HUES6 (cell line): ENCODE measurements at regions not wholly inside any gene's neighbourhood (a gene's known extent, or its start where the extent isn't known, plus 50 kb on each side); places are given as distances from the start of the nearest gene placed in this dataset.

Experiments used
- H3K27ac ChIP-seq: 2 replicates; pipeline ENCODE4 v1.7.0; 2013; ENCODE audit warnings: low read depth, mild to moderate bottlenecking, low read length, inconsistent platforms
- H3K27me3 ChIP-seq: 2 replicates; pipeline ENCODE4 v1.6.1; 2013; ENCODE audit warnings: low read length; ENCODE audit not compliant: control insufficient read depth, insufficient read depth
- H3K36me3 ChIP-seq: 2 replicates; pipeline ENCODE4 v1.6.1; 2013; ENCODE audit warnings: low read length; ENCODE audit not compliant: control insufficient read depth, insufficient read depth
- H3K4me1 ChIP-seq: 2 replicates; pipeline ENCODE4 v1.6.1; 2013; ENCODE audit warnings: low read length; ENCODE audit not compliant: control insufficient read depth, insufficient read depth
- H3K4me3 ChIP-seq: 2 replicates; pipeline ENCODE4 v1.5.1; 2013; ENCODE audit warnings: low read depth, low read length
- H3K9ac ChIP-seq: one replicate; pipeline ENCODE4 v1.6.1; 2013; ENCODE audit warnings: mild to moderate bottlenecking, low read length
- H3K9me3 ChIP-seq: 2 replicates; pipeline ENCODE4 v1.6.1; 2013; ENCODE audit warnings: low read depth, low read length; ENCODE audit not compliant: control insufficient read depth, insufficient read depth

DNA sequence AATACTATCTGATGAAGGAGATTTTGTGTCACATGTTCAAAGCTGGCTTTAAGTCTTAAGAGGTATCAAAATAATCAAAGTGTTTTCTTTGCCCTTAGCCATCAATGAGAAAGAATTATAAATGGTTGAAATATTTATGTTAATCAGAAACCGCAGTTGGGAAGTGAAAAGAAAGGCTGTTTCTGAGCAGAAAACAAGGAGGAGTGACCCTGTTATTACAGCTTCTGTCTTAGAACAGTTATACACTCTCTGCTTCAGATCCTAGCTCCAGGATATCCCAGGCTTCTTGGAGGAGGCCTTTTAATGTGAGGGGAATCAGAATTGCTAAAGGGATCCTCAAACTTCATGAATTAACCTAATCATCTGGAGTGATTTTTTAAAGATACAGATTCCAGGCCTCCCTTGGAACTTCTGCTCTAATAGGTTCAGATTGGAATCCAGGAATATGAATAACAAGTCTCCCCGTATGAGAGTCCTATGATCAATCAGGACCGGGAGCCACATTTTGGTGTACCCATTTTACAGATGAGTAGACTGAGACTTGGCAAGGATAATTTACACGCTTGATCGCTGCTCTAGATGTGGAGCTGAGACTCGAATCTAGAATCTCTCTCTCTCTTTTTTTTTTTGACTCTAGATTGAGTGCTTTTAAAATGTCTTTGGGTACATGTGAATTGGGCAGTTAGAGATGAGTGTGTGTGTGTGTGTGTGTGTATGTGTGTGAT is 50.8 kb upstream of the JAG1 start:
- Histone ChIP-seq H3K36me3 (no peaks in the 10 kb centered on the region), H3K9me3 (peaks cover under 1% of the 10 kb centered on the region; the same call in 1 of the 2 replicates), H3K4me1 (0 out of 2 replicates have a peak, but pooled peaks cover 2% of the 10 kb centered on the region), H3K4me3 (no peak overlapping the region), H3K9ac (no peak overlapping the region), H3K27me3 (no peaks in the 10 kb centered on the region), H3K27ac (no peak overlapping the region)

DNA sequence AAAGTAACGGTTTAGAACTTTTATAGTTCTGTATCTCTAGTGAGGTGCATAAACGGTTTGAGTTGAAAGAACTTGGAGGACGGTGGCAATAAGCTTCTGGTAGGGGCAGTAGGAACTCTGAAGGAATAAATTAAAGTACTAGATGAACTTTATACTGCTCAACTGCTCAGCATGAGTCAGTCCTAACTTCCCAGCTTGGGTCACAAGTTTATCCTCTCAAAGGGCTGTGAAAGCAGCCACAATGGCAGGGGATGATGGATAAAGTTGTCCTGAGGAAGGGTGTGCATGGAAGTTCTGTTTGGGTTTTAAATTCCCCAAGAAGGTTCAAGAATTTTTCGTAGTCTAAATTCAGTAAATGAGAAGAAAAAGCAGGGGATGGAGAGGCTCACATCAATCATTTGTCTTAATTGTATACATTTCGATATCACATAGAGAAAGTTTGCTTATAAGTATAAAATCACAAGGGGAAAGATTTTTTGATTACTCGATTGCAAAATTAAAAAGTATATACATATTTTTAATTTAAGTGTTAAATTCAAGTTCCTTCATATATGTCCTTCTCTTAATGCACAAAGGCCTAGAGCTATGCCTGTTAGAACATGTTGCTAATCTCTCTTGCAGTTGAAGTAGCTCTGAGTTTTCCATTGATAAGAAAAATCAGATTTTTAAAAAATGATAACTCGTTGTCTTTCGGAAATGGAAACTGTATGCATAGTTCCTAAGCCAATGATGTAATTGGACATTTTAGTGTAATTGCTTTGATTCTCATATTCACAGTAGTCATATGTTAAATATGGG is 55.3 kb upstream of the JAG1 start:
- H3K9ac ChIP-seq = no peak overlapping the region
- H3K9me3 ChIP-seq = peaks cover 7% of the 10 kb centered on the region; the same call in 1 of the 2 replicates
- no peak overlapping the region for H3K4me3 ChIP-seq

DNA sequence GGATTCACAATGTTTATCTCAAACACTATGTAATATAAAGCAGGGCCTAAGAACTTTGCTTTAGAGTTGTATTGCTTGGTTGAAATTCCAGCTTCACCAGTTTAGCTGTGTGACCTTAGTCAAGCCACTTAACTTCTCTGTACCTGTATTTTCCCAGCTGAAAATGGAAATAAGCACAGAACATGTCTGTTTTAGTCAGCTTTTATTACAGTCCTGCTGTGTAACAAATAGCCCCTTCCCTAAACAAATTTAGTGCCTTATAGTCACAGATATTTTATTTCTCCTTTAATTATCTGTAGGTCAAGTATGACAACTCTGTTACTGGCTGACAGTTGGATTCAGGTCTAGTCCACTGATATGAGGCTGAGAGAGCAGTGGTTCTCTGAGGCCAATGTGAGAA is 56.0 kb upstream of the JAG1 start:
- H3K4me3 ChIP-seq = no peak overlapping the region
- H3K4me1 ChIP-seq = no peaks in the 10 kb centered on the region
- H3K9me3 ChIP-seq = peaks cover 7% of the 10 kb centered on the region; the same call in 1 of the 2 replicates
- H3K27me3 ChIP-seq = no peaks in the 10 kb centered on the region
- no peak overlapping the region for H3K27ac ChIP-seq
- H3K9ac ChIP-seq = no peak overlapping the region
- no peaks in the 10 kb centered on the region for H3K36me3 ChIP-seq

More for the DNA sequence above, 55.3 kb upstream of the JAG1 start:
- no peaks in the 10 kb centered on the region for H3K4me1 ChIP-seq
- H3K36me3 ChIP-seq = no peaks in the 10 kb centered on the region
- no peaks in the 10 kb centered on the region for H3K27me3 ChIP-seq
- no peak overlapping the region for H3K27ac ChIP-seq

DNA sequence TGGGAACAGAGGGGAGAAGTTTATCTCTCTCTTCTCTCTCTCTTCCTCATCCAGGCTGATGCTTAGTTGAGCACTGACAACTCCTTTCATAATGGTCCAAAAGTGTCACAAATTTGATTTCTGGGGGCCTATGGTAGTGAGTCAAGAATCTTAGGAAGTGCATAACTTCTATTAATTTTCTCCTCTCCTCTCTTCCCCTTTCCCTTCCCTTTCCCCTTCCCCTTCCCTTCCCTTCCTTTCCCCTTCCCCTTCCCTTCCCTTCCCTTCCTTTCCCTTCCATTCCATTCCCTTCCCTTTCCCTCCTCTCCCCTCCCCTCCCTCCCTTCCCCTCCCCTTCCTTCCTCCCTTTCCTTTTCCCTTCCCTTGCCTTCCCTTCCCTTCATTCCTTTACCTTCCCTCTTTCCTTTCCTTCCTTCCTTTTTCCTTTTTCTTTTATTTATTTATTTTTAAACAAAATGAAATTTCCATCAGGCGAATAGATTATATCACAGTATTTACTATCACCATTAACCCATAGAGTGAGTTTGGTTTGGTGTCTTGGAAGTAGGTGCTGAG is 56.9 kb upstream of the JAG1 start:
- Histone ChIP-seq H3K9me3 (peaks cover 7% of the 10 kb centered on the region; the same call in 1 of the 2 replicates), H3K36me3 (no peaks in the 10 kb centered on the region), H3K27me3 (no peaks in the 10 kb centered on the region), H3K27ac (no peak overlapping the region), H3K9ac (no peak overlapping the region), H3K4me1 (no peaks in the 10 kb centered on the region), H3K4me3 (no peak overlapping the region)

DNA sequence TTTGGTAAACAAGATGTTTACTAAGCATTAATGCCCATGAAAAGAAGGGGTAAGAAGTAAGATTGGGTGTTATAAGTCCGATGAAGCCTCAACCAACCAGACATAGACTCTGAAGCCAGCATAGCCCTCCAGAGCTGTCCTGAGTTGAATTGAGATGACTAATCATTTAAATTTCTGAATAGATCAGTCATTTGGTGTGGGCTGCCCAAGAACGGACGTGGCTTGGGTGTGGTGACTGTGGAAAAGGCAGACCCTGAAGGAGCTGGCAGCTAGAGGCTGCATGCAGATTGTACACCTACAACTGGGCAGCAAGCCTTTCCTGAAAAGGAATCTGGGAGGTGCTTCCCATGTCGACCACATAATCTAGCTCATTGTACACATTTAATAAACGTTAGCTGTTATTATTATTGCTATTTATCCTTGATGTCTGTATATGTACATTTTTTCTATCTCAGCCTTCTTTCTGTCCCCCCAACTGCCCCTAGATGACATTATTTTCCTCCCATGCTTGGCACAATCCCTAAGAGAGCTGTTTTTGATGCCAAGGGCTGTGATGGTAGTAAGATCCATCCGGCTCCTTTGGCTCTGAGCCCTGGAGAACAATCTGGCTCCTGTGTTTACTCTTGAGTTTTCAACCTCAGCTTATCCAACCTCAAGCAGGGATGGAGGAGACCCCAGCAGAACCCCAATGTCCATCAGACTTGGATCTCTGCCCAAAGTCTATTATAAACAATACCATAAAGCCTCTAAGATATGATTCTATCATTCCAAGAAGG is 57.6 kb upstream of the JAG1 start:
- Histone ChIP-seq H3K9me3 (peaks cover 7% of the 10 kb centered on the region; the same call in 1 of the 2 replicates), H3K27ac (no peak overlapping the region), H3K4me3 (no peak overlapping the region), H3K9ac (no peak overlapping the region), H3K27me3 (no peaks in the 10 kb centered on the region), H3K4me1 (no peaks in the 10 kb centered on the region), H3K36me3 (no peaks in the 10 kb centered on the region)

DNA sequence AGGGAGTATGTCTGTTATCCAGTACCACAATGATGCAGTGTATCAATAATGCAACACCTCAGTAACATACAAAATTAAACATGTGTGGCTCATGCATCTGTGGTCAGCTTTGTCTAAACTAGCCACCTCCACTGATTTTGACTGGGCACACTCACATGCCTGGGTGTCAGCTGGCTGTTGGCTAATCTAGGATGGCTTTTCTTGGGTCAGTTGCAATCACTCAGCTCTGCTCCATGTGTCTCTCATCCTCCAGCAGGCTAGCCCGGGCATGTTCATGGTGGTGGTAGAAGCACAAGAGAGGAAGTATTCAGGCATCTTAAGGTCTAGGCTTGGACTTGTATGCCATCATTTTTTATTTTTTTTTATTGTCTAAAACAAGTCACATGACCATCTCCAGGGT is 59.3 kb upstream of the JAG1 start:
- H3K9ac ChIP-seq = no peak overlapping the region
- no peaks in the 10 kb centered on the region for H3K27me3 ChIP-seq
- H3K4me1 ChIP-seq = no peaks in the 10 kb centered on the region
- H3K36me3 ChIP-seq = no peaks in the 10 kb centered on the region
- H3K4me3 ChIP-seq = no peak overlapping the region
- H3K27ac ChIP-seq = no peak overlapping the region
- peaks cover 7% of the 10 kb centered on the region; the same call in 1 of the 2 replicates for H3K9me3 ChIP-seq

DNA sequence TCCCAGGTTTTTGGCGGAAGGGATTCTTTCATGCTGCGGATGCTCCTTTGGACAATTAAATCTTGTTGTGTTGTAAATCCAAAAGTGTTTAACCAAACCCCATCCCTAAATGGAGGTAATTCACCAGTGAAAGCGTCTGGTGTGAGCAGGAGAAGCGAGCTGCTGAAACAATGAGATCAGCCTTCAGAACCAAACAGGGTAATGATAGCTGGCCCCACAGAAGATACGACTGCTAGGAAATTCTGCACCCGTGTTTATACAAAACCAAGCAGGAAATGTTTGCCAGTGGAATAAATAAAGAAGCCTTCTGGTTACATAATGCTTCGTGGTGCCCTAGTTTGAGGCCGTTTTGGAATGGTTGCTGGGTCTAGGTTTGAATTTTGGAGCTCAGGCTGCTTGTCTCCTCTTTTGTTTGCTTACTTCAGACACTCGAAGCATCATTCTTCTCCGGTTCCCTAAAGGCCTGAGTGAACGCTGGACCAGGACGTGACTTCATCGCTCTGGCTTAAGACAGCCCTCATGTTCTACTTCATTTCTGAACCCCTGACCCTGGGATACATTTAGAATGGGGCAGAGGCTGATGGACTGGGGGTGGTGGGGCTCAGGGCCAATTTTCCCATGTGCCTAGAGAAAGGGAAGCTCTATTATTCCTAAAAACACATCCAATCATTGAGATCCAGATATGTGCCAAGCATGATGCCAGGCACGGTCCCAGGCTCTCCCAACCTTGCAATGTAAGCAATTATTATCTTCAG is 61.6 kb upstream of the JAG1 start:
- no peaks in the 10 kb centered on the region for H3K9me3 ChIP-seq
- no peaks in the 10 kb centered on the region for H3K27me3 ChIP-seq
- no peak overlapping the region for H3K4me3 ChIP-seq
- no peak overlapping the region for H3K27ac ChIP-seq
- no peak overlapping the region for H3K9ac ChIP-seq
- H3K4me1 ChIP-seq = no peaks in the 10 kb centered on the region
- H3K36me3 ChIP-seq = no peaks in the 10 kb centered on the region

DNA sequence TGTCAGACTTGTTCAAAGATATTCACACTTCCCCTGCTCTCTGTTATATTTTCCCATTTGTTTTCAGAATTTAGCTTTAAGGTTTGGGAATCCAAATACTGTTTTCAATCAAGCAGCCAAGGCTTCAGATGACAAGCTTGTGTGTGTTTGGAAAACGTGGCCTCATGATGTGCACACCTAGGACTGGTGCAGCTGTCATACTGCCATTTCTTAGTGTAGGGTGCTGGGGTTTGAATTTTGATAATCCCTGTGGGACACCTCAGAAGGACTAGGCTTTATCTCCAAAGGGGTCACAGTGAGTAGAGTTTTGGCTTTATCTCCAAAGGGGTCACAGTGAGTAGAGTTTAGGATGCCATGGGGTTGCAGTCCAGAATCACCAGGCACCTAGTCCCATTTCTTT is 65.3 kb upstream of the JAG1 start:
- Histone ChIP-seq H3K27me3 (no peaks in the 10 kb centered on the region), H3K9ac (no peak overlapping the region), H3K4me1 (no peaks in the 10 kb centered on the region; the same call in 1 of the 2 replicates), H3K4me3 (no peak overlapping the region), H3K36me3 (no peaks in the 10 kb centered on the region), H3K9me3 (no peaks in the 10 kb centered on the region), H3K27ac (no peak overlapping the region)

DNA sequence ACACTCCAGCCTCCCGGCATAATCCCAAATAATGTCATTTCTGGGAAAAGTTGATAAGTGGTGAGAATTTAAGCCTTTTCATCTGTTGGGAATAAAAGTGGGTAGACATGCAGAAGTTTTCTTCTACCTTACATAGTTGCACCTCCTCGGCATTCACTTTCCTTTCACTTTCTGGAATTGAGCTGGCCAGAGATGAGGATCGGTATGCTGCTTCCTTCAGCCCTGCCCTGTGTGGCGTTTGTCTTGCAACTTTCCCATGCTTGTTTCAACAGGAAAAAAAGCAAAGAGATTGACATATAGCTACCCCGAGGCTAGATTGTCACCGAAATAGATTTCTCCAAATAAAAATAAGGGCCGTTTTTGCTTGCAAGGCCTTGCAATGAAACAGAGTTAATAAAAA is 65.8 kb upstream of the JAG1 start:
- no peaks in the 10 kb centered on the region for H3K27me3 ChIP-seq
- no peak overlapping the region for H3K27ac ChIP-seq
- no peaks in the 10 kb centered on the region for H3K9me3 ChIP-seq
- H3K4me3 ChIP-seq = no peak overlapping the region
- no peak overlapping the region for H3K9ac ChIP-seq
- no peaks in the 10 kb centered on the region; the same call in 1 of the 2 replicates for H3K4me1 ChIP-seq
- H3K36me3 ChIP-seq = no peaks in the 10 kb centered on the region

DNA sequence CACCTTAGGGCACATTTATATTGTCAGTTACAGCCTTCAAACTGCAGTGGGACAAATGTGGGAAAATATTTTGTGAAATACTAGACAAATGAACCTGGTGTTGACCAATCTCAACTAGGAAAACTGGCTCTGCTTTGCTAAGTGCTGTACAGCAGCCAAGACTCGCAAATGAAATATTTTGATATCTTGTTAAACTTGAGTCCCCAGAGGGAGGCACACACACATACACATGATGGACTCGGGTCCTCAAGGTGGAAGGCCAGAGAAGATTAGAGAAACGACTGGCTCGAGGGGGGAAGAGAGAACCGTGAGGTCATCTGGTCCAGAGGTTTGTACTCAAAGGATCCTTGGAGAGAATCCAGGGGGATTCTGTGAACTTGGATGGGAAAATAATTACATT is 67.3 kb upstream of the JAG1 start:
- Histone ChIP-seq H3K9ac (no peak overlapping the region), H3K27ac (no peak overlapping the region), H3K4me1 (no peaks in the 10 kb centered on the region; the same call in 1 of the 2 replicates), H3K9me3 (no peaks in the 10 kb centered on the region), H3K36me3 (no peaks in the 10 kb centered on the region), H3K27me3 (no peaks in the 10 kb centered on the region), H3K4me3 (no peak overlapping the region)
